Hematopoietic multipotent progenitor cell treated with erythropoietin and hydrocortisone succinate and interleukin-3 and kit ligand, for 17 days (in vitro differentiated cells): ENCODE measurements at regions not wholly inside any gene's neighbourhood (a gene's known extent, or its start where the extent isn't known, plus 50 kb on each side); places are given as distances from the start of the nearest gene placed in this dataset.
"Not testable (repeated sequence)": the region's sequence is repeated elsewhere in the genome, so short reads cannot be mapped to it uniquely, and the experiment has no call there.

Experiments
- DNase-seq: peaks from one replicate; pipeline ENCODE4 v3.0.0-alpha.2; 2015; ENCODE audit warnings: low spot score

DNA sequence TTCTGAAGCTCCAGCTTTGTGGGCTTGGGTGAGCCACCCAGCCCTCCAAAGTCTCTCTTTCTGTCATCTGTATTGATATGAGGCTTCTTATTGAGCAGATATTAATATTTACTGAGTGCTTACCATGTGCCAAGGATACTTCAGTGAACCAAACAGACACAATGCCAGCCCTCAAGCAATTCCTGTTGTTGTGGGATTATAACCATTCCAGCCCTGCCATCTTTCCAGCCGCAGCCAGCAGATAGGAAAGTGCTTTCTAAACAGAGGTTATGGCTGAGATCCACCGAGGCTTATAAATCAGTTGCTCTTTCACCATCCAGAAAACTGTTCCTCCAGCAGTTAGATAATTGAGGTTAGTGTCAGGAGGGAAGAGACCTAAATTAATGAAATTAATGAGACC, 137.7 kb upstream of the ALDH1B1 start:
- no peak for DNase-seq

DNA sequence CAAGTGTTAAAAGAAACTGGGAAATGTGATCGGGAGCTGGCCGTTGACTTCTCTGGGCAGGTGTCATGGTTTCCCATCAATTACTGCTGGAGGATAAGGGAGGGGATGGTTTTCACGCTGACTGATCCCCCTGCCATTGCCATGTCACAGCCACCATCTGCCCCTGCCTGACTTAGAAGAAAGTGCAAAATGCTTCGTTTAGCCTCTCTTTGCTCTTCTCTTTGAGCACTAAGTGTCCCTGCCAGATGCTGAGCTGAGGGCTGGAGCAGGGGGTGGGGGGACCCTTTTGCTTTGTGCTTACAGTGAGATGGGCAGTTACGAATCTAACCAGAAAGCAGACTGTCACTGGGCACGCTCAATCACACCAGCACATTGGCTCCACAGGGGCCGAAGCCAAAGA, 138.4 kb upstream of the ALDH1B1 start:
- DNase-seq, result no peak

DNA sequence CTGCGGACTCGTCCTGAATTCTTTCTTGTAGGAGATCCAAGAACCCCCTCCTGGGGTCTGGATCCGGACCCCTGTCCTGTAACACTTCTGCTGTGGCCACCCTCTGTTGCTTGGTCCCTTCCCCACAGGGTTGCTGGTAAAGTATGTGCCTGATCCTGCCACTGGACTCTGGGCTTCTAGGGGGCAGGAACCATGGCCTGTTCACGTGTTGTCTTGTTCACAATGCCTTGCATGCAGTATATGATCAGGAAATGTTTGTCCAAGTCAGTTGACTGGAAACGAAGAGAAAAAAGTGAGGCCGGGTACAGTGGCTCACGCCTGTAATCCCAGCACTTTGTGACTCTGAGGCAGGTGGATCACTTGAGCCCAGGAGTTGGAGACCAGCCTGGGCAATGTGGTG, 139.3 kb upstream of the ALDH1B1 start:
- DNase-seq, result no peak

DNA sequence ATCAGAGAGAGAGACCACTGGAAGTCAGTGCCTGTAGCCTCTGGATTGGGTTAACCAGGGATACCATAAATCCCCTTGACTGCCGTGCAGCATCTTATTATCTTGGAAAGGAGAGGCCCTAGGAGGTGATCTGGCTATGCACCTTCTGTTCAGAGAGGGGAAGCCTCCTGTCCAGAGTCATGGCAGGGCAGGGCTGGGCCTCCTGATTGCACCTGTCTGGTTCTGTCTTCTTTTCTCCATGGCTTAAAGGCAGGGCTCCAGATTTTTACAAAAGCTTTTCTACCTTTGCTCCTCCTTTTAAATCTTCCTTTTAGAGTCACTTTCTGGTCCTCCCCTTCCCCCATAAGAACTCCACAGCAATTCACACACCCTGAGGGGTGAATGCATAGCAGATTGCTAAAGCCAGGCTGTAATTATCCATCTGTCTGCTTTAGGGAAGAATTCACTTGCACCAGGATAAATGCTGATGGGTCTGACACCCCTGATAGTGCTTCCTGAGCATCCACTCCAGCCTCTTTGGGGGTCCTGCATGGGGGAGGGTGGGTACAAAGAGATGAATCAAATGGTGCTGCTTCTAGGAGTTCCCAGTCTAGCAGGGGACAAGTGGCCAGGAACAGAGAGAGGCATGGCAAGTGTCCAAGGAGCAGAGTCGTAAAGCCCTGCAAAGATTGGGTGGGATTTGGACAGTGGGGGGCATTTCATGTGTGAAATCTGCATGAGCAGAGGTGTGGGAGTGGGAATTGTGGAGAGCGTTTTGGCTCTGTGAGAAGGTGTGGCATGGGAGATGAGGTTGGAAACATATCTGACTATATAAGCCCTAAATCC, 141.3 kb upstream of the ALDH1B1 start:
- DNase-seq, result no peak

DNA sequence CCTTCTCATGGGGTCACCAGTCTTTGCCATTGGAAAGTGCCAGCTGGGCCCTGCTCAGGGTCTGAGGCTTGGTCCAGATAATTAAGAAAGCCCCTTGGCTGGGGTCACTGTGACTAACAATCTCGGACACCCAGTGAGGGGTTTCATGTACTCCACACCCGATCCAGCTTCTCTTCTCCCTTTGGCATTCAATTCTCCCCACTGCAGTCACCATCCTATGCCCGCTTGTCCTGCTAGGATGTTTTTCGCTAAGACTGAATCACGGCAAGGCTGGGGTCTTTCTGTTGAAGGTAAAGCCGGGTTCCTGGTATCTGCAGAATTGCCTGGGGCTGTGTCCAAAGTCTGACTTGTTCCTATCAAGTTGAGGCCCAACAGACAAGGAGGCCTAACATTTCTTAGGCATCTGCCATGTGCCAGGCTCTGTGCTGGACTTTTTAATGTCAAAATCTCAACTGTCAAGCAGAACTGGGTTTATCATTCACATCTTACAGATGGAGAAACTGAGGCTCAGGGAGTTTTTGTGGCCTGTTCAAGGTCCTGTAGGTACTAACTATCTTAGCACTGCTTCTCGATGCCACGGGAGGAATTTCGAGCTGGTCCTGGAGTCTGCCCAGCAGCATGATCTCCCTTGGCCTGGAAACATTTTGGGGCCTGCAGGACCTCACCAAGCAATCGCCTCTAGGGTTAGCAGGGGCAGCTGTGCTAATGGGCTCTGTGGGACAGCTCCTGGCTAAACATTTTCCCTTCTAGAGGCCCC, 142.0 kb upstream of the ALDH1B1 start:
- no peak for DNase-seq

DNA sequence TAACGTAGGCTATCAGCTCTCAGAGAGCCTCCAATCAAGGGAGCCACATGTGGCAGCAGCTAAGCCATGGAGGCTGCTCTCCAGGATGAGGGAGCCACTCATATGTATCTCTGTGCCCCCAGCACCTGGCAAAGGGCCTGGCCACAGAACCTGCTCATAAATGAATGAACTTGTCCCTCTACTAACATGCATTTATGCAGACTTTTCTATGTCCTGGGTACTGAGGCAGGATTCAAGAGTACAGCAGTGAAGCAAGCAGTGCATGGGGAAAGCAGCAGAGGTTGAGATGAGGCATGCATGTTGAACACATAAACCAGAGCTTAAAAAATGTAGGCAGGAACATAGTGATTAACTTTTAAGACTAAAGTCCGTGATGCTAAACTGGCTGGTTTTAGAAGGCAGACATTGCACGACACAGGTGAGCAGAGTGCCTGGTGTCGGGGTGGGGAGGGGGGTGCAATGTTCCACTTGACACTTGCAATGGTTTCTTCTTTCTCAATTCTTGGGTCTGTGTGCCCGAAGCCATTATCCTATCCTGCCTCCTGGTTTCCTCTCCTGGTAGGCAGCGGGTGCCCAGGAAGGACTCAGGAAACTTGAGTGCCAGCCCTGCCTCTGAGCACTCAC, 142.8 kb upstream of the ALDH1B1 start:
- DNase-seq, result no peak

DNA sequence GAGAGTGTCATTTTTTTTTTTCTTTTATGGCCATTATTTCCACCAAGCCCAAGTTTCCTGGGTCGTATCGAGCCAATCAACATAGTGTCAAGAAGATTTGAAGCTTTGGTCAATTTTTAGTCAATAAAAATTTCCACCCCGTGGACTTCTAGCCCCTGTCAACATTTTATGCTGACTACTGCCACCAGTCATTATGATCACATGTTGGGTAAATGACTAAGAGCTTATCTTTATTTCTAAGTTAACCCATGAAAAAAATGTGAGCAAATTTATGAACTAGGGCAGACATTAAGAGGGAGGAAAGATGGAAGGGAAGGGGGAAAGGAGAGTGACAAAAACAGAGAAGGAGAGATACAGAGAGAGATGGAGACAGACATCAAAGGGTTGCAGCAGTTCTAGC, 143.5 kb upstream of the ALDH1B1 start:
- no peak for DNase-seq

DNA sequence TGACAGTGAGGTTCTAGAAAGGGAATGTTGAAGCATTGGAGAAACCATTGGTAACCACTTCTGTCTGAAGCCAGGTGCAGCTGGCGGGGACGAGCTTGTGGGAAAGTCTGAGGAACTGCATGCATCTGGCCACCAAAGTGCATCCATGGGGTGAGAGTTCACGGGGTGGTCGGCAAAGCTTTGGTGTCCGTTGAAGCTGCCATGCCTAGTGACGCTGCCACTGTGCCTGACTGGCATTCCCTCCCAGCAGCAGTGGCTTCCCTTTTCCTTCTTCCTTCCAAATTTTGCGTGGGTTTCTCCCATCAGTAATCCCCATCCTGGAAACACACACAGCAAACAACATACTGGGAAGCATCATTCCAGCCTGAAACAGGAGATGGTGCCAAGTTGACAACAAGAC, 145.7 kb upstream of the ALDH1B1 start:
- DNase-seq, result no peak

DNA sequence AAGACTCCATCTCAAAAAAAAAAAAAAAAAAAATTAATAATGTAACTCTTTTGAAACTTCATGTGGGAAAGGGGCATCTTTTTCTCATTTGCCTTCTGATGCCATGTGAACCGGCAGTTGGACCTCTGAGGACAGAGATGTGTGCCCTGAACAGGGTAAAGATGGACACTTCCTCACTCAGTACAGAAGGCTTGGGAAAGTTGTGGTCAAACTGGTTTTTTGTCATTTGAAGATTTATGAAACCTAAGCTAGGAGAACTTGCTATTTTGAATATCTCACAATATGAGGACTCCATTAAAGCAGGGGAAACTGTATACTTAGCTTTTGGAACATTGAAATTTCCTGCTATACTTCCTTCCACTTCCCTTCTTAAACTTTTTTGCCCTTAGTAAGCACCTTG, 147.5 kb upstream of the ALDH1B1 start:
- DNase-seq, result no peak

DNA sequence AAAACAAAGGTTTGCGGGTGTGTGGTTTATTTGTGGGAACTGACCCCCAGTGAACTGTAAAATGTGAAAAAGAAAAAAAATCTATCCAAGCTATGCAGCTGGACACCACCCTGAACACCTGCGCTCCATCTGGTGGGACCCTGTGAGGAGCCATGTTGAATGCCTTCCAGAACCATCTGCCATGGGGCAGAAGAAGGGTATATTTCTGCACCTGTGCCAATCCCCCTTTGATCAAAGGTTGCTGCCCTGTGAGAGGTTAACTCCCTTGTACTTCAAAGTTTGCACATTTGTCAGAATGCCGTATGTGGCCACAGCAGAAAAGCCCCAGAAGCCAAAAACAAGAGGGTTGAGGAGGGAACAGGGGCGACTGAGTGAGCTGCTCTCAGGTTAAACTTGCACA, 148.5 kb upstream of the ALDH1B1 start:
- no peak for DNase-seq

DNA sequence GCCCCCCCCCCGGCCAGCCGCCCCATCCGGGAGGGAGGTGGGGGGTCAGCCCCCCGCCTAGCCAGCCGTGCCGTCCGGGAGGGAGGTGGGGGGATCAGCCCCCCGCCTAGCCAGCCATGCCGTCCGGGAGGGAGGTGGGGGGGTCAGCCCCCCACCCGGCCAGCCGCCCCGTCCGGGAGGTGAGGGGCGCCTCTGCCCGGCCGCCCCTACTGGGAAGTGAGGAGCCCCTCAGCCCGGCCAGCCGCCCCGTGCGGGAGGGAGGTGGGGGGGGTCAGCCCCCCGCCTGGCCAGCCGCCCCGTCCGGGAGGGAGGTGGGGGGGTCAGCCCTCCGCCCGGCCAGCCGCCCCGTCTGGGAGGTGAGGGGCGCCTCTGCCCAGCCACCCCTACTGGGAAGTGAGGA, 150.4 kb upstream of the ALDH1B1 start:
- DNase-seq, result not testable (repeated sequence)

DNA sequence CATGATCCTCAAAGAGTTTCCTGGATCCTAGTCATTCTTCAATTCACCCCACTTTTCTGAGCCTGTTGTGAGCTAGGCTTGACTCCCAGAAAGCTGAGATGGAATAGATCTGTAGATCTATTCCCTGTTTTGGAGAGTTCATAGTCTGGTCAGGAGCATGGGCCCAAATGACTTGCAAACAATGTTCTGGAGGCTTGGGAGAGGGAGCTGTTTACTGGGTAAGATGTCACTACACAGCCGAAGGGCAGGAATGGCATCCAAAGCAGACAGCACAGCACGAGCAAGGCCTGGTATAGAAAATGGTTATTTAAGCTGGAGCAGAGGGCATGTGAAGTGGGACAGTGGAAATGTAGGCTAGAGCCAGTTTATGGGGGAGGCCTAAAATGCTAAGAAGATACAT, 152.5 kb upstream of the ALDH1B1 start:
- DNase-seq, result no peak

DNA sequence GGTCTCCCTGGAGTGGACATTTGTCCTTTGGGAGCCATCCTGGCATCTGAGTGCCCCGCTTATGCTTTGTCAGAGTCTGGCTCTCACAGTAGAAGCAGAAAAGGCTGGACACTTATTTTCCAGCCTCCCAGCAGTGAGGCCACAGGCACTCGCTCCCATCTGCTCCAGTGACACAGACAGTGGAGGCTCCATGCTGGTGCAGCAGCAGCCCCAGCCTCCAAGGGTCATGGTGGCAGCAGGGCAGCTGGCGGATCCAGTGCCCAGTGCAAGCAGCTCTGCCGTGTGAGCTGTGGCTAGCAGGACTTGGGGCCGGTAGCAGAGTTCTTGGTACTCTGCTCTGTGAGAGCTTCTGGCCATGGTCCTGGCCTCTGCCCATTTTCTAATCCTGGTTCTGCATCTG, 157.3 kb upstream of the ALDH1B1 start:
- DNase-seq, result no peak

DNA sequence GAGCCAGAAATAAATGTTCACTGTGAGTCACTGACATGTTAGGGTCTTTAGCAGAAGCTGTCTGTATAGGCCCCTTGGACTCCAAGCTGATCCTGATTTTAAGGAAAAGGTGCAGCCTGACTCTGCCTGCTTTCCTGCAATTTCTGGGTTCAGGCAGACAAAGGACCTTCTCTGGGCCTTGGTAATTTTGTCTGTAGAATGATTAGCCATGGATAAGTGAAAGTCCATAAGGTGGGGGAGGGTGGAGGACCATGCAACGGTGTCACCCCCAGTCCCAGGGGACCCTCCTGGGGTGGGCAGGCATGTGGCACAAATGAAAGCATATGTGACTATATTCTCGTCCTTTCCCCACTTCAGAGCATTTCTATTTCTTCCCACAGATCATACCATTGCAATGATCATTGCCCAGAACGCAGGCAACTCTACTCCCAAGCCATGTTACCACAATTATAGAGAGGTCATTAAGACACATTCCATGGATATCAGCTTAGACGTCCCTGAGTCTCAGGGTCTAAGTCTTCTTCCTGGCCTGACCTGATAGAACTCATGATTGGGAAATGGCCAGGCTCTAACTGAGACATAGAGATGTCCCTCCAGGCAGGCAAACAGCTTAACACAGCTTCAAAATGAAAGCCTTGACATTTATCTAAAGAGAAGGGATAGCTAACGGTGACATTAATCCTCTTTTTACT, 157.9 kb upstream of the ALDH1B1 start:
- DNase-seq, result no peak

DNA sequence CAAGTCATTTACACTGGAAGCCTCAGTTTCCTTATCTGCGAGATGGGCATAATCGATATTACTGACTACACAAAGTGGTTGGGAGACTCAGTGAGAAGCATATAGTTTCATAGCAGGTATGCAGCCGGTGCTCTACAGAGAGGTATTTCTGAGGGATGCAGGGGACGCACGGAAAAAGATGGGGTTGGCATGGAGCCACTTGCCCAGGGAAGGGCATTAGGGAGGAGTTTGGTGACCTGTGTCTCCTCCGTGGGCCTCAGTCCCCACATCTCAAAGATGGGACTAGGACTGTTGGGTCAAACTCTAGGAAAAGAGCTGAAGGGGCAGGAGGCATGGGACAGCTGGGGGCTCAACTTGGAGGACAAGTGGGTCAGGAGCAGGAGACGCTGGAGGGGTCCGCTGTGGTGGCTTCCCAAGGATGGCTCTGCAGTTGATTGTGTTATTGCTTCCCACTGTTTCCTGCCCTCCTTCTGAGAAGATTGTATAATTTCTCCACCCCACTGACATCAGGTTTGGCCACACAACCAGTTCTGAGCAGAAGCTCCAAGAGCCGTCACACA, 158.6 kb upstream of the ALDH1B1 start:
- DNase-seq, result no peak

DNA sequence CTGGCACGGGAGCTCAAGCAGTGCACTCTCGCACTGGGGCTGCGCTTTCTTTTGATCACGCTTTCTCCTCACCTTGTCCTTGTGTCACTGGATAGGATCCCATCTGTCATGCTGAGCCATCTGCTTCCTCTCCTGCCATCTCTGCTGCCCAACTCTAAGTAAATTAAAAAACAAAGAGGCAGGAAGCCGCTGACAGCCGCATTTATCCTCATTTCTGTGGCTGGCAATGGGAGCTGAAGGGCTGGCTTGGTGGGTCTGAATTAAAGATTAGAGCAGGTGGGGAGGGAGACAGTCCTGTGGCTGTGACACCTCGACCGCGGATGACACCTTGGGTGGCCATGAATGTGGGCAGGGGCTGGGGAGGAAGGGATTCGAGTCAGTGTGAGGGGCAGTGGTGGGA, 159.2 kb upstream of the ALDH1B1 start:
- no peak for DNase-seq

DNA sequence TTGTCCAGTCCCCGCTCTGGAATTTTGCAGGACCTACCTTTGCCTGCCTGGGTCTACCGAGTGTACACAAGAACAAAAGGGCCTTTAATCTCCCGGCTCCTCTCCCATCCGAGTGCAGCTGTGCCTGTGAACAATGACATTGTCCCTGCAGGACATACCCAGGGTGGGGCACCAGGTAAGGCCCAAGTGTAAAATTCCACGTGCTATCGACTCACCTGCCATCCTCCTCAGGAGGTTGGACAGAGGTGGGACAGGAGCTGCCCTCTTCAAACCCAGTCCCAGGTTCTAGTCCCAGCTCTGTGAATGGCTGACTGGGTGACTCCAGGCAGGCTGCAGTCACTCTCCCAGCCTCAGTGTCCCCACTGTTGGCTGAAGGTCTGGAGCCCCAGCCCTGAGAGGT, 159.6 kb upstream of the ALDH1B1 start:
- DNase-seq, result no peak

DNA sequence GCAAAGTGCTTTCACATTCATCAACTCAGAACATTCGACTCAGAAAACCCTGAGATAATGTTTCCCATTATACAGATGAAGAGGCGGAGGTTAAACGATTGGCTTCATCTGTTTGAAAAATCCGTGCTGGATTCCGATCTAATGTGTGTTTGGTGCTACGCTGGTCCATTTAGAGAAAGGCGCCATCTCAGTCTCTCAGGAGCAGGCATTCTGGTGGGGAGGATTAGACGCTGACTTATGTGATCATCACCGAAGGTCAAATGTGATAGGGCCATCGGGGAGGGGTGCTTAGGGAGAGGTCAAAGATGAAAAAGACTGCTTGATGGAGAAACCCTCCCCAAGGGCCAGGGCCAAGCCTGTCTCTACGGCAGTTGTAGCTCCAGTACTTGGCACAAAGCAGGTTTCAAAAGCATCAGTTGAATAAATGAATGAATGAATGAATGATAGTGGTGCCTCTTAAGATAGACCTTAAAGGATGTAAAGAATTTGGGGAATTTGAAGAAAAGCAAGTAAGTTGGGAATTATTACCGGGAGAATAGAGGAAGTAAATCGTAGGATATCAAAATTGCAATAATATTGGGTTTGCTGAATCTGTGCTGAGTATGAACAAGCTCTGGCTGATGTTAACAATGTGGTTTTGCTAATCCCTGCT, 160.6 kb upstream of the SHB start:
- no peak for DNase-seq

DNA sequence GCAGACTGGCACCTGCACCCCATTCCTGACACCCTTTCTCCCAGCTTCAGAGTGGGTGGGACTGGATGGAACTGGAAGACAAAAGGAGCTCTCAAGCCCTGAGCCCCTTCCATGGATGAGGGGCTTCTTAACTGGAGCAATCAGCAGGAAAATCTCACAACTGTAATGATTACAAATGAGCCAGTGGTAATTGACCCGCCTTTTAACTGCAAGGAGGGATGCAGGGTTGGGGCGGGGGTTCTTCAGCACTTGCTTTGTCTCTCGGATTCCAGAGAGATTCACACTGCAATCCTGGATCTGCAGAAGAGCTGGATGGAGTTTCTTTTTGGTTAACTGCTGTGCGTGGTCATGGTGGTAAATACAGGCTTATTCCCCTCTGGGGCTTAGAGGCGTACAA, 160.1 kb upstream of the SHB start:
- DNase-seq, result no peak

DNA sequence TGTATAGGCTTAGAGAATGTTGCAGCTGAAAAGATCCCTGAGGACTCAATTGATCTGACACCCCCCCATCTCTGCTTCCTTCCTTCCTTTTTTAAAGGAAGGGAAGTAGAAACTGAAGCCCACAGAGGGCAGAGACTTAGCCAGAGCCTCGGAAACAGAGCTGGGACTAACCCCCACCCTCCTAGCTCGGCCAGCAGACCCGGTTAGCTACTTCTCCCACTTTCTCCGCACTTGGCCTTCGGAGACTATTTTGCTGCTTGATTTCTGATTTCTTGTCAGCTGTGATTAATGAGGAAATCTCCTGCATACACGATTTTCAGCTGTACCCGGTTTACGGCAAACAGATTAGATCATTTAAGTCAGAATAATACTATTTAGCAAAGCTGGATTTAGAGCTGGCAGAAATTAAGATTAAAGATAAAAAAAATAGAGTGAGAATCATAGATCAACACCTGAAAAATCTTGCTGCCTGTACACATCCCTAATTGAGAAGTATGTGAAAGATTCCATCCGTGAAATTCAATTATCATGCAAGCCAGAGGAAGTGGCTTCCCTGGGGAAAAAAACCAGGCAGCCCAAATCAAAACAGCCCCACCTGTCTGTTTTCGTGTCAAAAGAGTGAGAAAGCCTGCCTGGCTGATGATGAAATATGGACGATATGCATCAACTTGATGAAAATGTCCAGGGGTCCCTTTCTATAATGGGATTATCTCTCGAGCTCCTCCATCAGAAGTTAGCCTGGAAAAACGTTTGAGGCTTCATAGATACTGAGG, 159.5 kb upstream of the SHB start:
- no peak for DNase-seq

DNA sequence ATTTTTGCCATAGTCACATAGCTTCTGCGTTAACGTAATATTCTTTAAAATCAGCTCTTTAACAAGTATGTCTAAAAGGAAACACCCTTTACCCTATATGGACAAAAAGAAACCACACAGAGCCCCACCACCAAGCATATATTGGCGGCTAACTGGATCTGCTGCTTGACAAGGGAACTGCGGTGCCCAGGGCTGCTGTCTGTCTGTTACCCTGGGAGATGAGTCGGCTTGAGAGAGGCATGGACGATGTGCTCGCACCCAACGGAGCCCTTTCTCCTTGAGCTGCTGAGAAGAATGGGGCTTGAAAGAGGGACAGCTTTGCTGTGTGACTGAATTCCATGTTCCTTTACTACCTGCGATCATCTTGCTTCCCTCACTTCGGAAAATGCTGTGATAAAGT, 158.6 kb upstream of the SHB start:
- no peak for DNase-seq
